B cell (primary cell): ENCODE measurements at regions not wholly inside any gene's neighbourhood (a gene's known extent, or its start where the extent isn't known, plus 50 kb on each side); places are given as distances from the start of the nearest gene placed in this dataset.

ENCODE experiments used
- ATAC-seq: fragments of 200-7000 bp; cut with Tn5 transposase; one replicate; pipeline ENCODE4 v1.10.0; 2021; ENCODE audit warnings: low read depth, mild to moderate bottlenecking, moderate number of reproducible peaks, moderate library complexity
- CTCF ChIA-PET: fragments of 350-600 bp; sonication (Branson Sonifier 250); formaldehyde crosslinking; loops from one replicate; lab custom pipeline; 2021; ENCODE audit warnings: antibody characterized with exemption, inconsistent platforms; lab: Charles Lee
- POLR2A ChIA-PET: fragments of 350-600 bp; sonication (Branson Sonifier 250); formaldehyde crosslinking; loops from one replicate; lab custom pipeline; 2021; ENCODE audit warnings: antibody characterized with exemption; lab: Charles Lee
- DNase-seq: peaks from one replicate; pipeline ENCODE4 v3.0.0; 2013
- H2AFZ ChIP-seq: 2 replicates; pipeline ENCODE4 v1.6.1; 2012; ENCODE audit warnings: mild to moderate bottlenecking, low read depth, low read length; ENCODE audit not compliant: insufficient read depth, poor library complexity, severe bottlenecking
- H3K27ac ChIP-seq, 2 donors: 1 replicate in 1 of 2; 2 replicates in 1 of 2; pipeline ENCODE4 v1.5.1; 2012 to 2013; ENCODE audit warnings: low read length in 2 of 2, mild to moderate bottlenecking in 2 of 2, moderate library complexity in 1 of 2
- H3K27me3 ChIP-seq, 4 experiments: fragments of 200-600 bp in 1 of 4; sonication (generic) in 1 of 4; replicated peaks in 1 of 4; 1 replicate in 2 of 4; 2 replicates in 2 of 4; pipeline versions ENCODE4 v1.6.1 to v1.7.0; 2013 to 2016; ENCODE audit warnings: low read length in 3 of 4, mild to moderate bottlenecking in 2 of 4, mixed read lengths in 1 of 4, moderate library complexity in 1 of 4; ENCODE audit not compliant: insufficient read depth in 4 of 4, control insufficient read depth in 3 of 4; ENCODE audit errors: control extremely low read depth in 1 of 4
- H3K36me3 ChIP-seq, 2 experiments: replicated peaks in 1 of 2; 1 replicate in 1 of 2; 2 replicates in 1 of 2; pipeline versions ENCODE4 v1.6.1 to v1.7.1; 2013; ENCODE audit warnings: low read length in 1 of 2; ENCODE audit not compliant: insufficient read depth in 2 of 2, control insufficient read depth in 1 of 2; ENCODE audit errors: control extremely low read depth in 1 of 2, extremely low read depth in 1 of 2
- H3K4me1 ChIP-seq, 2 donors: fragments of 200-600 bp in 1 of 2; sonication (generic) in 1 of 2; 1 replicate in 1 of 2; 2 replicates in 1 of 2; pipeline versions ENCODE4 v1.5.1 to v1.6.1; 2013 to 2017; ENCODE audit warnings: low read length in 2 of 2; ENCODE audit not compliant: control insufficient read depth in 2 of 2, insufficient read depth in 2 of 2
- H3K4me2 ChIP-seq: replicated peaks from 2 replicates; pipeline ENCODE3; 2012; ENCODE audit warnings: mild to moderate bottlenecking, low read depth, low read length; ENCODE audit not compliant: poor library complexity, severe bottlenecking
- H3K4me3 ChIP-seq, 5 experiments: fragments of 200-600 bp in 1 of 5; sonication (generic) in 1 of 5; 1 replicate in 3 of 5; 2 replicates in 2 of 5; pipeline versions ENCODE4 v1.5.1 to v1.7.0; 2011 to 2016; ENCODE audit warnings: low read length in 4 of 5, mild to moderate bottlenecking in 4 of 5, low read depth in 2 of 5, control low read depth in 1 of 5, moderate library complexity in 1 of 5; ENCODE audit not compliant: insufficient read depth in 1 of 5; ENCODE audit errors: control extremely low read depth in 1 of 5, extremely low read depth in 1 of 5
- H3K79me2 ChIP-seq: fragments of 200-600 bp; sonication (generic); one replicate; pipeline ENCODE4 v1.6.0; 2016; ENCODE audit warnings: low read length; ENCODE audit not compliant: control insufficient read depth, insufficient read depth
- H3K9ac ChIP-seq: fragments of 200-600 bp; sonication (generic); 2 replicates; pipeline ENCODE4 v1.6.1; 2017; ENCODE audit warnings: mild to moderate bottlenecking, low read length, moderate library complexity
- H3K9me3 ChIP-seq, 3 donors: one replicate each; pipeline versions ENCODE4 v1.6.1 to v1.7.1; 2013; ENCODE audit warnings: low read length in 2 of 3; ENCODE audit not compliant: control insufficient read depth in 2 of 3, insufficient read depth in 1 of 3; ENCODE audit errors: control extremely low read depth in 1 of 3
- H4K20me1 ChIP-seq: 2 replicates; pipeline ENCODE4 v1.6.0; 2012; ENCODE audit warnings: mild to moderate bottlenecking, low read length; ENCODE audit not compliant: insufficient read depth, control insufficient read depth, poor library complexity, severe bottlenecking
- H3K27ac Mint-ChIP-seq: one replicate; pipeline ENCODE4 v1.8.0; 2021; ENCODE audit warnings: mixed read lengths
- H3K27me3 Mint-ChIP-seq: one replicate; pipeline ENCODE4 v1.8.0; 2021; ENCODE audit warnings: mixed read lengths
- H3K4me1 Mint-ChIP-seq: one replicate; pipeline ENCODE4 v1.8.0; 2021; ENCODE audit warnings: mixed read lengths
- H3K4me3 Mint-ChIP-seq: one replicate; pipeline ENCODE4 v1.8.0; 2021; ENCODE audit warnings: mixed read lengths
- H3K9me3 Mint-ChIP-seq: one replicate; pipeline ENCODE4 v1.8.0; 2022; ENCODE audit warnings: mixed read lengths; ENCODE audit not compliant: insufficient read depth
- EZH2 ChIP-seq: IDR thresholded peaks from 2 replicates; pipeline ENCODE4 v1.6.1; 2012; ENCODE audit warnings: borderline replicate concordance, low read depth, mild to moderate bottlenecking, moderate library complexity, low read length; ENCODE audit not compliant: insufficient read depth, poor library complexity, severe bottlenecking
- WGBS: methylation state at CpG from one replicate; pipeline ENCODE4 v1.1.5; 2013; ENCODE audit warnings: missing lambda C conversion rate; ENCODE audit not compliant: insufficient coverage; 5-methylcytosine and 5-hydroxymethylcytosine counted together
- intact Hi-C: fragments of 100-400 bp; cut with micrococcal nuclease; formaldehyde crosslinking; loops from one replicate; pipeline ENCODE4 v1.10.0; 2022
- TF ChIP-seq, protein P1 (sequence below): fragments of 200-600 bp; IDR thresholded peaks from one replicate; pipeline ENCODE4 v1.8.0; 2022; ENCODE audit warnings: antibody characterized with exemption, mild to moderate bottlenecking

- POLR2A ChIA-PET = no interaction called here
- H3K27me3 Mint-ChIP-seq = peaks cover 8% of the 10 kb centered on the region
- Histone ChIP-seq H3K27me3 (peaks cover 0 to 4% (median 0%) of the 10 kb centered on the region in 4 experiments), H3K4me3 (no peak overlapping the region), H3K4me2 (no peak overlapping the region), H4K20me1 (no peaks in the 10 kb centered on the region), H3K79me2 (no peaks in the 10 kb centered on the region), H3K27ac (no peak overlapping the region), H3K36me3 (no peaks in the 10 kb centered on the region), H2AFZ (no peak overlapping the region), H3K4me1 (no peaks in the 10 kb centered on the region), H3K9ac (no peak overlapping the region), H3K9me3 (no peaks in the 10 kb centered on the region)
- no peaks in the 10 kb centered on the region for H3K9me3 Mint-ChIP-seq
- ATAC-seq (no peak), DNase-seq (no peak)
- CTCF ChIA-PET = interaction anchor here (0.7 to 9.6 kb wide), 5 partner anchors 9 to 478 kb away, joined by 3 to 147 read pairs (median 4); no protein-coding TSS in a partner anchor
- no peak overlapping the region for H3K4me3 Mint-ChIP-seq
- no peaks in the 10 kb centered on the region for H3K4me1 Mint-ChIP-seq
- 82% methylated on average over 7 of the region's 7 CpGs for WGBS
- no peak overlapping the region for H3K27ac Mint-ChIP-seq
- TF ChIP-seq, protein P1, sequence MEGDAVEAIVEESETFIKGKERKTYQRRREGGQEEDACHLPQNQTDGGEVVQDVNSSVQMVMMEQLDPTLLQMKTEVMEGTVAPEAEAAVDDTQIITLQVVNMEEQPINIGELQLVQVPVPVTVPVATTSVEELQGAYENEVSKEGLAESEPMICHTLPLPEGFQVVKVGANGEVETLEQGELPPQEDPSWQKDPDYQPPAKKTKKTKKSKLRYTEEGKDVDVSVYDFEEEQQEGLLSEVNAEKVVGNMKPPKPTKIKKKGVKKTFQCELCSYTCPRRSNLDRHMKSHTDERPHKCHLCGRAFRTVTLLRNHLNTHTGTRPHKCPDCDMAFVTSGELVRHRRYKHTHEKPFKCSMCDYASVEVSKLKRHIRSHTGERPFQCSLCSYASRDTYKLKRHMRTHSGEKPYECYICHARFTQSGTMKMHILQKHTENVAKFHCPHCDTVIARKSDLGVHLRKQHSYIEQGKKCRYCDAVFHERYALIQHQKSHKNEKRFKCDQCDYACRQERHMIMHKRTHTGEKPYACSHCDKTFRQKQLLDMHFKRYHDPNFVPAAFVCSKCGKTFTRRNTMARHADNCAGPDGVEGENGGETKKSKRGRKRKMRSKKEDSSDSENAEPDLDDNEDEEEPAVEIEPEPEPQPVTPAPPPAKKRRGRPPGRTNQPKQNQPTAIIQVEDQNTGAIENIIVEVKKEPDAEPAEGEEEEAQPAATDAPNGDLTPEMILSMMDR = no peak
- TF ChIP-seq EZH2 = no peak
- intact Hi-C loops = no loop called here
These were observed 50.6 kb upstream of the RMDN2 start for GRCh38 chr2:37874470-37874869.
